Glutamatergic neuron (in vitro differentiated cells): ENCODE measurements at regions not wholly inside any gene's neighbourhood (a gene's known extent, or its start where the extent isn't known, plus 50 kb on each side); places are given as distances from the start of the nearest gene placed in this dataset.

Experiments used
- DNase-seq: peaks from one replicate; pipeline ENCODE4 v3.0.0; 2022
- H3K27ac Mint-ChIP-seq: one replicate; pipeline ENCODE4 v1.8.0; 2020; ENCODE audit warnings: mild to moderate bottlenecking, mixed read lengths, inconsistent platforms; ENCODE audit not compliant: unreplicated experiment
- H3K27me3 Mint-ChIP-seq: one replicate; pipeline ENCODE4 v1.8.0; 2020; ENCODE audit warnings: mild to moderate bottlenecking, moderate library complexity, mixed read lengths, inconsistent platforms; ENCODE audit not compliant: unreplicated experiment
- H3K36me3 Mint-ChIP-seq: one replicate; pipeline ENCODE4 v1.8.0; 2020; ENCODE audit warnings: mild to moderate bottlenecking, mixed read lengths, inconsistent platforms; ENCODE audit not compliant: unreplicated experiment
- H3K4me1 Mint-ChIP-seq: one replicate; pipeline ENCODE4 v1.8.0; 2020; ENCODE audit warnings: mild to moderate bottlenecking, low read depth, mixed read lengths, inconsistent platforms; ENCODE audit not compliant: unreplicated experiment
- H3K4me3 Mint-ChIP-seq: one replicate; pipeline ENCODE4 v1.8.0; 2020; ENCODE audit warnings: mild to moderate bottlenecking, mixed read lengths, inconsistent platforms; ENCODE audit not compliant: unreplicated experiment
- H3K9me3 Mint-ChIP-seq: one replicate; pipeline ENCODE4 v1.8.0; 2020; ENCODE audit warnings: mild to moderate bottlenecking, moderate library complexity, mixed read lengths, inconsistent platforms; ENCODE audit not compliant: unreplicated experiment
- CTCF ChIP-seq: fragments of 200-600 bp; sonication (generic); IDR thresholded peaks from one replicate; pipeline ENCODE4 v1.5.0; 2021; ENCODE audit not compliant: partially characterized antibody, unreplicated experiment

- Mint-ChIP-seq H3K27ac (no peak overlapping the region), H3K27me3 (no peaks in the 10 kb centered on the region), H3K4me1 (no peaks in the 10 kb centered on the region), H3K36me3 (no peaks in the 10 kb centered on the region), H3K4me3 (no peak overlapping the region), H3K9me3 (peaks cover 1% of the 10 kb centered on the region)
- no peak for DNase-seq
- TF ChIP-seq CTCF, result no peak
Measured at GRCh38 chr18:45186832-45187231, 428.4 kb upstream of the SLC14A2 start.

GRCh38 chr18:45191795-45192194, 423.5 kb upstream of the SLC14A2 start:
- no peak for DNase-seq
- H3K4me1 Mint-ChIP-seq, result no peaks in the 10 kb centered on the region
- H3K4me3 Mint-ChIP-seq, result no peak overlapping the region
- no peak overlapping the region for H3K27ac Mint-ChIP-seq
- H3K27me3 Mint-ChIP-seq, result no peaks in the 10 kb centered on the region
- TF ChIP-seq CTCF, result no peak
- peaks cover 1% of the 10 kb centered on the region for H3K9me3 Mint-ChIP-seq
- H3K36me3 Mint-ChIP-seq, result no peaks in the 10 kb centered on the region

- Mint-ChIP-seq H3K4me3 (no peak overlapping the region), H3K27ac (no peak overlapping the region), H3K4me1 (no peaks in the 10 kb centered on the region), H3K27me3 (no peaks in the 10 kb centered on the region), H3K36me3 (no peaks in the 10 kb centered on the region), H3K9me3 (no peaks in the 10 kb centered on the region)
- DNase-seq, result no peak
- no peak for TF ChIP-seq CTCF
Measured at GRCh38 chr18:45197526-45197970, 417.7 kb upstream of the SLC14A2 start.

- no peaks in the 10 kb centered on the region for H3K36me3 Mint-ChIP-seq
- no peaks in the 10 kb centered on the region for H3K9me3 Mint-ChIP-seq
- TF ChIP-seq CTCF, result no peak
- no peak overlapping the region for H3K4me3 Mint-ChIP-seq
- no peaks in the 10 kb centered on the region for H3K27me3 Mint-ChIP-seq
- DNase-seq, result no peak
- H3K4me1 Mint-ChIP-seq, result no peaks in the 10 kb centered on the region
- H3K27ac Mint-ChIP-seq, result no peak overlapping the region
Measured at GRCh38 chr18:45198526-45198925, 416.8 kb upstream of the SLC14A2 start.

GRCh38 chr18:45201029-45201428, 414.2 kb upstream of the SLC14A2 start:
- no peaks in the 10 kb centered on the region for H3K36me3 Mint-ChIP-seq
- no peaks in the 10 kb centered on the region for H3K4me1 Mint-ChIP-seq
- no peak overlapping the region for H3K27ac Mint-ChIP-seq
- no peak overlapping the region for H3K4me3 Mint-ChIP-seq
- no peak for DNase-seq
- TF ChIP-seq CTCF, result no peak
- H3K27me3 Mint-ChIP-seq, result no peaks in the 10 kb centered on the region
- H3K9me3 Mint-ChIP-seq, result no peaks in the 10 kb centered on the region
